Hepatocyte (in vitro differentiated cells): ENCODE measurements at regions not wholly inside any gene's neighbourhood (a gene's known extent, or its start where the extent isn't known, plus 50 kb on each side); places are given as distances from the start of the nearest gene placed in this dataset.

Experiments used
- CTCF ChIP-seq: fragments of 200-600 bp; sonication (generic); IDR thresholded peaks from 2 replicates; pipeline ENCODE4 v1.5.1; 2016; ENCODE audit warnings: antibody characterized with exemption, mild to moderate bottlenecking; ENCODE audit not compliant: poor library complexity
- EZH2 ChIP-seq: fragments of 200-600 bp; sonication (generic); IDR thresholded peaks from 2 replicates; pipeline ENCODE4 v1.6.1; 2016; ENCODE audit warnings: antibody characterized with exemption, mild to moderate bottlenecking, borderline replicate concordance
- EZH2phosphoT487 ChIP-seq: fragments of 200-600 bp; sonication (generic); IDR thresholded peaks from one replicate; pipeline ENCODE4 v1.6.1; 2018; ENCODE audit warnings: antibody characterized with exemption, mild to moderate bottlenecking, low read depth, moderate library complexity; ENCODE audit not compliant: unreplicated experiment, severe bottlenecking

GRCh38 chr1:229729916-229730315 is 103.9 kb downstream of the URB2 start:
- TF ChIP-seq CTCF = no peak
- TF ChIP-seq EZH2 = no peak
- no peak for TF ChIP-seq EZH2phosphoT487
